Breast epithelium (tissue), 4 donors: ENCODE measurements at regions not wholly inside any gene's neighbourhood (a gene's known extent, or its start where the extent isn't known, plus 50 kb on each side); places are given as distances from the start of the nearest gene placed in this dataset.
"Not testable (repeated sequence)": the region's sequence is repeated elsewhere in the genome, so short reads cannot be mapped to it uniquely, and the experiment has no call there.

Experiments
- DNase-seq, 2 donors: peaks; one replicate each; pipeline ENCODE4 v3.0.0-alpha.2; 2019; ENCODE audit warnings: low spot score in 2 of 2
- H3K27ac ChIP-seq, 2 donors: fragments of 200-600 bp; sonication (generic) in 1 of 2; one replicate each; pipeline ENCODE4 v1.5.1; 2016 to 2019; ENCODE audit warnings: mild to moderate bottlenecking in 1 of 2
- H3K27me3 ChIP-seq, 2 donors: fragments of 200-600 bp; sonication (generic) in 1 of 2; one replicate each; pipeline versions ENCODE4 v1.5.1 to v1.6.0; 2017 to 2019; ENCODE audit warnings: control low read depth in 1 of 2, mild to moderate bottlenecking in 1 of 2
- H3K36me3 ChIP-seq: fragments of 200-600 bp; one replicate; pipeline ENCODE4 v1.5.1; 2019
- H3K4me1 ChIP-seq, 2 donors: fragments of 200-600 bp; sonication (generic); one replicate each; pipeline ENCODE4 v1.5.1; 2016 to 2019; ENCODE audit warnings: control low read depth in 1 of 2
- H3K4me3 ChIP-seq, 3 donors: fragments of 200-600 bp; sonication (generic); 1 replicate in 2 of 3; 2 replicates in 1 of 3; pipeline ENCODE4 v1.5.1; 2016 to 2019; ENCODE audit warnings: mild to moderate bottlenecking in 3 of 3, moderate library complexity in 2 of 3
- H3K9me3 ChIP-seq, 2 donors: fragments of 200-600 bp; sonication (generic) in 1 of 2; one replicate each; pipeline ENCODE4 v1.5.1; 2016 to 2019; ENCODE audit warnings: control low read depth in 1 of 2
- CTCF ChIP-seq, 3 donors: fragments of 450-650 bp; IDR thresholded peaks; one replicate each; pipeline ENCODE4 v1.5.1; 2016 to 2017; ENCODE audit warnings: antibody characterized with exemption in 3 of 3, mild to moderate bottlenecking in 3 of 3, moderate library complexity in 3 of 3
- POLR2A ChIP-seq: fragments of 450-650 bp; IDR thresholded peaks from one replicate; pipeline ENCODE4 v1.6.1; 2016; ENCODE audit warnings: antibody characterized with exemption, mild to moderate bottlenecking, moderate library complexity
- POLR2AphosphoS5 ChIP-seq, 3 donors: sonication (generic); formaldehyde crosslinking; IDR thresholded peaks; one replicate each; pipeline ENCODE4 v1.6.1; 2017; ENCODE audit warnings: antibody characterized with exemption in 3 of 3
- intact Hi-C: fragments of 100-400 bp; cut with DNase I; formaldehyde crosslinking; loops from one replicate; pipeline ENCODE4 v1.15.1; 2023; ENCODE audit warnings: low total_unique reads

- H3K9me3 ChIP-seq = no peaks in the 10 kb centered on the region
These were observed 198.7 kb upstream of the LHX8 start for GRCh38 chr1:74935446-74935845.

GRCh38 chr1:74937176-74937575 is 197.0 kb upstream of the LHX8 start:
- Histone ChIP-seq H3K9me3 (peaks cover 0 to 4% of the 10 kb centered on the region in 2 donors), H3K27ac (no peak overlapping the region), H3K4me3 (no peak overlapping the region), H3K36me3 (no peaks in the 10 kb centered on the region), H3K27me3 (no peaks in the 10 kb centered on the region), H3K4me1 (no peaks in the 10 kb centered on the region)
- intact Hi-C loops = no loop called here
- no peak for TF ChIP-seq POLR2A
- no peak for TF ChIP-seq CTCF (IDR thresholded peaks at IDR 0.05)
- no peak for TF ChIP-seq POLR2AphosphoS5 (IDR thresholded peaks at IDR 0.05)
- DNase-seq = no peak

More at GRCh38 chr1:74935446-74935845, 198.7 kb upstream of the LHX8 start:
- Histone ChIP-seq H3K36me3 (no peaks in the 10 kb centered on the region), H3K27ac (no peak overlapping the region), H3K4me1 (no peaks in the 10 kb centered on the region), H3K4me3 (no peak overlapping the region), H3K27me3 (no peaks in the 10 kb centered on the region)
- intact Hi-C loops = no loop called here
- TF ChIP-seq POLR2A (no peak), CTCF (IDR thresholded peaks at IDR 0.05) (no peak), POLR2AphosphoS5 (IDR thresholded peaks at IDR 0.05) (no peak)
- no peak for DNase-seq

- no peaks in the 10 kb centered on the region for H3K27me3 ChIP-seq
- H3K9me3 ChIP-seq = peaks cover 0 to 4% of the 10 kb centered on the region in 2 donors
- no peak for TF ChIP-seq CTCF (IDR thresholded peaks at IDR 0.05)
- TF ChIP-seq POLR2AphosphoS5 (IDR thresholded peaks at IDR 0.05) = no peak
- no peak overlapping the region for H3K4me3 ChIP-seq
- intact Hi-C loops = no loop called here
- H3K4me1 ChIP-seq = no peaks in the 10 kb centered on the region
- no peaks in the 10 kb centered on the region for H3K36me3 ChIP-seq
- no peak for DNase-seq
- H3K27ac ChIP-seq = no peak overlapping the region
These were observed 191.1 kb upstream of the LHX8 start for GRCh38 chr1:74943046-74943445.

- Histone ChIP-seq H3K36me3 (no peaks in the 10 kb centered on the region), H3K9me3 (peaks cover 0 to 4% of the 10 kb centered on the region in 2 donors), H3K27ac (no peak overlapping the region), H3K4me3 (no peak overlapping the region), H3K4me1 (no peaks in the 10 kb centered on the region), H3K27me3 (no peaks in the 10 kb centered on the region)
- no peak for DNase-seq
- intact Hi-C loops = loop anchor here (5.0 kb wide), 1 partner anchor 564 kb away; no protein-coding TSS in a partner anchor
- TF ChIP-seq POLR2AphosphoS5 (IDR thresholded peaks at IDR 0.05) (no peak), POLR2A (no peak), CTCF (IDR thresholded peaks at IDR 0.05) (no peak)
These were observed 187.8 kb upstream of the LHX8 start for GRCh38 chr1:74946388-74946787.

- not testable (repeated sequence) for H3K27ac ChIP-seq, H3K36me3 ChIP-seq, H3K4me3 ChIP-seq, H3K27me3 ChIP-seq, H3K9me3 ChIP-seq, DNase-seq, H3K4me1 ChIP-seq
- intact Hi-C loops = loop anchor here (5.0 kb wide), 1 partner anchor 567 kb away; no protein-coding TSS in a partner anchor
These were observed 184.8 kb upstream of the LHX8 start for GRCh38 chr1:74949348-74949747.

- H3K4me3 ChIP-seq, H3K4me1 ChIP-seq, H3K36me3 ChIP-seq, H3K27ac ChIP-seq, H3K9me3 ChIP-seq, intact Hi-C loops, DNase-seq, H3K27me3 ChIP-seq: not testable (repeated sequence)
These were observed 182.2 kb upstream of the LHX8 start for GRCh38 chr1:74951981-74952380.
